AG10803 (cell line): ENCODE measurements at regions not wholly inside any gene's neighbourhood (a gene's known extent, or its start where the extent isn't known, plus 50 kb on each side); places are given as distances from the start of the nearest gene placed in this dataset.

Experiments
- DNase-seq: peaks from one replicate; pipeline ENCODE4 v3.0.0; 2010; ENCODE audit warnings: low read depth
- H3K4me3 ChIP-seq: 2 replicates; pipeline ENCODE4 v1.5.1; 2011; ENCODE audit warnings: mild to moderate bottlenecking, low read length, control low read depth
- TF ChIP-seq, protein P1 (sequence below): conservative IDR thresholded peaks from 2 replicates; pipeline ENCODE4 v1.5.1; 2011; ENCODE audit warnings: mild to moderate bottlenecking, low read length, control low read depth, inconsistent platforms

DNA sequence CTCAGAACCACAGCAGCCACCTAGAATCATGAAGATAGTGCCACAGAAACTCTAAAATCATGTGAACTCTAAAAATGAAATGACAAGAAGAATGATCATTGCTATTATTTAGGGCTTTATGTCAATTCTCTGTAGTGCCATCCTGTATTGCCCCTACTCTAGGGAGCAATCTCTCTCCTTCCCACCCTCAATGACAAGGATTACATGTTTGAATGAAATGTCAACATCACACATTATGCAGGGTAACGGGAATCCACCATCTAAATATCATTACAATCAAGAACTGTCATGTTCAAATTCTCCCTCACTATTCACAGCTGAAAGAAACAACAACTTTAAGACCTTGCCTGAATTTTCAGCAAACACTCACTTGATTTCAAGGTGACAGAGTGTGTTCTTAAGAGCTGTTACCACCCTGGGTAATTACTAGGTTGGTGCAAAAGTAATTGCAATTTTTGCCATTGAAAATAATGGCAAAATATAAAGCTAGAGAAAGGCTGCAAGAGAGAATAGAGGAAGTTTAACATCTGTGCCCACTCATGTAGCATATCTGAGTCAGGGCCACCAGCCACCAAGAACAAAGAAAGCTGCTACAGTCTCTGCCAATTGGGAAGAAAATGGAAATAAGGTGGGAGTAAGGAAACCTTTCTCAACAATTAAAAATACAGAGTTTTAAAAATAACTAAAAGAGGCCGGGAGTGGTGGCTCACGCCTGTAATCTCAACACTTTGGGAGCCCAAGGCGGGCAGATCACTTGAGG, 112.8 kb upstream of the PSMD7 start:
- TF ChIP-seq, protein P1, sequence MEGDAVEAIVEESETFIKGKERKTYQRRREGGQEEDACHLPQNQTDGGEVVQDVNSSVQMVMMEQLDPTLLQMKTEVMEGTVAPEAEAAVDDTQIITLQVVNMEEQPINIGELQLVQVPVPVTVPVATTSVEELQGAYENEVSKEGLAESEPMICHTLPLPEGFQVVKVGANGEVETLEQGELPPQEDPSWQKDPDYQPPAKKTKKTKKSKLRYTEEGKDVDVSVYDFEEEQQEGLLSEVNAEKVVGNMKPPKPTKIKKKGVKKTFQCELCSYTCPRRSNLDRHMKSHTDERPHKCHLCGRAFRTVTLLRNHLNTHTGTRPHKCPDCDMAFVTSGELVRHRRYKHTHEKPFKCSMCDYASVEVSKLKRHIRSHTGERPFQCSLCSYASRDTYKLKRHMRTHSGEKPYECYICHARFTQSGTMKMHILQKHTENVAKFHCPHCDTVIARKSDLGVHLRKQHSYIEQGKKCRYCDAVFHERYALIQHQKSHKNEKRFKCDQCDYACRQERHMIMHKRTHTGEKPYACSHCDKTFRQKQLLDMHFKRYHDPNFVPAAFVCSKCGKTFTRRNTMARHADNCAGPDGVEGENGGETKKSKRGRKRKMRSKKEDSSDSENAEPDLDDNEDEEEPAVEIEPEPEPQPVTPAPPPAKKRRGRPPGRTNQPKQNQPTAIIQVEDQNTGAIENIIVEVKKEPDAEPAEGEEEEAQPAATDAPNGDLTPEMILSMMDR = no peak
- no peak for DNase-seq
- no peak overlapping the region for H3K4me3 ChIP-seq

DNA sequence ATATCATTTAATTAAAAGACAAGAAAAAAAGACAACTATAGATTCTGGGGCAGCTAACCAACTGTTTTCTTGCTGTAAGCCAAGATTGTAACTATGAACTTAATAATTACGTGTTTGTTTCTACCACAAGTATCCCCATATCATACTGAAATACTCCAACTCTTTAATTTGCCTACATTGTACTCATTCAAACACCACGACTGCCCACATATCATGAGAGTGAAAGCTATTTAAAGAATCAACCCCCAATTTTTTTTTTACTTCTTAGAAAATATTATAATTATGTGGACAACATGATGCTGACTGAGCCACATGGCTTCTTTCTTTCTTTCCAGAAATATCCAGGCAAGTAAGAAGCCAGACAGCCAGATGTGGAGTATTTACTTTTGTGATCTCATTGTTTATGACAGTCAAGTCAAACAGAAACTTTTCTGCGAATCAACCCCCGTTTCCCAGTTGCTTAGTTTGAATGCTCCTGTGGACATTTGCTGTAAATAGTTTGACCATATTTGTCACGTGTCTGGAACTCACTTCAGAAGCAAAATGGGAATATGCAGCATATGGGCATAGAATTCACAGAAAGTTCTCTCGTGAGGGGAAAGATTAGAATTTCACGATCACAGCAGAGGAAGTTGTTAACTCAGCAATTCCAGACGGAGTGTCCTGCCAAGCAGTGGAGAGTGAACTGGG, 126.8 kb upstream of the PSMD7 start:
- TF ChIP-seq, protein P1 = no peak
- peak; percentile 0 for DNase-seq
- peak overlapping the region; percentile 31 for H3K4me3 ChIP-seq

DNA sequence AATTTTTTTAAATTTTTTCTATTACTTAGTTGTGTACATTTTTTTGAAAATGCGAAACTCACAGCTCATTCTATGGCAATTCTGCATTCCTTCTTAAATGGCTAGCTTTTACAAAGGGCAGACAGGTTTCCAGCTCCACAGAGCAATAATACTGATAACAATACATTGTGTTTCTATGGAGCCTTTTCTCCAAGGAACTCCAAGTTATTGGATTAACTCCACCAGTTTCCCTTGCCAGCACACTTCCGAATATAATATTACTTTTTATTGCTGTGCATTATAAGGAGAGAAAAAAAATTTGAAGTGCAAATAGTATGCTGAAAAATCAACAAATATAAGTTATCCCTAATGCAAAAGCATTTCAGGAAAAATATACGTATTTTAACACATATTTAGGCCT, 127.5 kb upstream of the PSMD7 start:
- DNase-seq = no peak
- TF ChIP-seq, protein P1 = no peak
- no peak overlapping the region for H3K4me3 ChIP-seq

DNA sequence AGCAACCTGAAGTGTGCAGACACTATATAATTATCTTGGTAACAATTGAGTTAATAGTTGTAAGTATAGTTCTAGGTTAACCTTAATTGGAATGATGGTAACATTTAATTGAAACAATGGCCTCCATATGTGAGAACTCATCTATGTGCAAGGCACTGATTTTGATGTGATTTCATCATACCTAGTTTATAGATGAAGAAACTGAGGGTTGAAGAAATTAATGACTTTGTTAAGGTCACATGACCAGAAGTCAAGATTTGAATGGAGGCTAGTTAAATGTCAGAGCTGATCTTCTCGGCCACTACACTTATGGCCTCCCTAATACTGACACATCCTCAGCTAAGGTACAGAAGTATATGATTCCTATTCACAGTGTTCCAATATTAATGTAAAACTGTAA, 128.2 kb upstream of the PSMD7 start:
- H3K4me3 ChIP-seq = no peak overlapping the region
- TF ChIP-seq, protein P1 = no peak
- no peak for DNase-seq

DNA sequence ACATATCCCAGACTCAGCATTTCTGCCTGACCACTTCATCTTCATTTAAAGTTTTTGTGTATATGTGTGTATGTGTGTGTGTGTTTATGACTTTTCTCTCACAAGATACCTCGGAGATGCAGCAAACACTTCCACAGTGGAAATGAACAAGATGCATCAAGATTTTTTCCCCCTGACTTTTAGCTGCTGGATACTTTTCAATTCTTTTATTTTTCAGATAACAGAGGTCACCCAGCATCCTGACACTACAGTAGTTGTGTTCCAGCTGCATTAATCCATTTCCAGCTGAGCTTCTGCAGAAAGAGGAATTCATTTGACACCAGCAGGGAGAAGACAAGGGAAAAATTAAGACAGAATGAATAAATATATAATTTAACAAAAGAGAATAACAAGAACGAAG, 130.2 kb upstream of the PSMD7 start:
- TF ChIP-seq, protein P1 = no peak
- DNase-seq = no peak
- H3K4me3 ChIP-seq = no peak overlapping the region

DNA sequence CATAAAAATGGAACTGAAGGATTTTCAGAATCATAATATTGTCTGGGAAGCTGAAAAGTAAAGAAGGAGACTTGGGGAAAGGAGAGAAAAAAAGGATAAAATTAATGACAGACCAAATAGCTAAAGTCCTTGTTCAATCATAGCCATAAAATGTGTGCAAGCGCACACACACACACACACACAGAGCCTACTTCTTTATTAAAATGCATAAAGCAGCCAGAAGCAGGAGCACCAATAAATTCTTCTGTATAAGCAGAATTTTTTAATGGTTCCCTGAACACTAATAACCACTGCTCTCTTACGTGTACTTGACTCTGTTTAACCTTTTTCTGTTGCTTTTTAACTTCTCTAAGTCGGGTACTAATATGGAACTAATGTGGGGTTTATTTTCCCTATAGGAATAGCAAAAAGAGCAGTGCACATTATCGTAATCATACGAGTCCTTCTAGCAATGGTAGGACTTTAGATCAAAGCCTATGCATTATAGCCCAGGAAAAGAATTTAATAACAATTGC, 131.0 kb upstream of the PSMD7 start:
- H3K4me3 ChIP-seq = no peak overlapping the region
- TF ChIP-seq, protein P1 = no peak
- no peak for DNase-seq

DNA sequence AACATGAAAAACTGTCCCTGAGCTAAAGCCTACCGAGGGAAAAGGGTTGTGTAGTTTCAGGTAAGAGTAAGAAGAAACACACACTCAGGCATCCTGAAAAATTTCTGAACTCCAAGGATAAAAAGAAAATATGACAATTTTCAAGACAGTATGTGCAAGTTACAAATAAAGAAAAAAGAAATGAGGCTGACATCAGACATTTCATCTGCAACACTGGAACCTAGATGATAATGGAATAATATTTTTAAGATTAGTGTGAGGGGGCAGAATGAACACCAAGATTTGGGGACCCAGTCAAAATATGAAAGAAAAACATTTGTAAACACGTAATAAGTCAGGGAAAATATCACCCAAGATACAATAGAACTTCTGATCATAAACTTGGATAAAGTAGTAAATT, 135.9 kb upstream of the PSMD7 start:
- TF ChIP-seq, protein P1 = no peak
- no peak for DNase-seq
- no peak overlapping the region for H3K4me3 ChIP-seq
